OCI-LY7 (cell line): ENCODE measurements at regions not wholly inside any gene's neighbourhood (a gene's known extent, or its start where the extent isn't known, plus 50 kb on each side); places are given as distances from the start of the nearest gene placed in this dataset.

ENCODE experiments used
- BruUV-seq: library from RNA; stranded (reverse); fragments of 400-500 nt; replicated peaks from 2 replicates; lab custom pipeline; 2021; lab: Mats Ljungman, UMichigan
- CTCF ChIA-PET: fragments of 300-600 bp; sonication (Branson Sonifier 250); formaldehyde crosslinking; loops from one replicate; lab custom pipeline; 2022; ENCODE audit warnings: antibody characterized with exemption; ENCODE audit not compliant: unreplicated experiment; lab: Charles Lee
- POLR2A ChIA-PET: fragments of 300-600 bp; sonication (Branson Sonifier 250); formaldehyde crosslinking; loops from one replicate; lab custom pipeline; 2022; ENCODE audit warnings: antibody characterized with exemption; lab: Charles Lee
- DNase-seq: peaks from one replicate; pipeline ENCODE4 v3.0.0-alpha.2; 2015; ENCODE audit warnings: low spot score
- H2AFZ ChIP-seq: fragments of 200-600 bp; sonication (generic), shearing (Covaris generic); 2 replicates; pipeline ENCODE4 v1.6.1; 2014; ENCODE audit warnings: mild to moderate bottlenecking, antibody characterized with exemption, low read length, moderate library complexity
- H3K27ac ChIP-seq: fragments of 200-600 bp; sonication (generic); 2 replicates; pipeline ENCODE4 v1.5.1; 2014; ENCODE audit warnings: mixed run types, low read depth, mild to moderate bottlenecking, moderate library complexity, low read length, inconsistent platforms; ENCODE audit not compliant: poor library complexity, severe bottlenecking
- H3K36me3 ChIP-seq: fragments of 200-600 bp; sonication (generic); 2 replicates; pipeline ENCODE4 v1.6.1; 2014; ENCODE audit warnings: mild to moderate bottlenecking, antibody characterized with exemption, low read length, moderate library complexity, mixed read lengths; ENCODE audit not compliant: insufficient read depth
- H3K4me1 ChIP-seq: fragments of 200-600 bp; sonication (generic); 2 replicates; pipeline ENCODE4 v1.5.1; 2014; ENCODE audit warnings: mild to moderate bottlenecking, low read length; ENCODE audit not compliant: insufficient read depth, poor library complexity, severe bottlenecking
- H3K4me2 ChIP-seq: fragments of 200-600 bp; sonication (generic); 2 replicates; pipeline ENCODE4 v1.6.1; 2014; ENCODE audit warnings: mild to moderate bottlenecking, low read length
- H3K4me3 ChIP-seq: fragments of 200-600 bp; sonication (generic); 2 replicates; pipeline ENCODE4 v1.5.1; 2014; ENCODE audit warnings: mild to moderate bottlenecking, low read depth, low read length; ENCODE audit not compliant: poor library complexity, severe bottlenecking
- H3K79me2 ChIP-seq: fragments of 200-600 bp; sonication (generic); 2 replicates; pipeline ENCODE4 v1.6.1; 2016; ENCODE audit warnings: low read depth, mild to moderate bottlenecking, low read length, moderate library complexity, mixed read lengths; ENCODE audit not compliant: insufficient read depth
- H3K9me2 ChIP-seq: fragments of 200-600 bp; sonication (generic); 2 replicates; pipeline ENCODE4 v1.6.1; 2016; ENCODE audit warnings: mild to moderate bottlenecking, low read length, mixed read lengths; ENCODE audit not compliant: insufficient read depth
- H3K9me3 ChIP-seq: fragments of 200-600 bp; sonication (generic); 2 replicates; pipeline ENCODE4 v1.6.1; 2014; ENCODE audit warnings: mild to moderate bottlenecking, mixed run types, low read length, mixed read lengths
- H4K20me1 ChIP-seq: fragments of 200-600 bp; sonication (generic); 2 replicates; pipeline ENCODE4 v1.6.1; 2014; ENCODE audit warnings: mild to moderate bottlenecking, antibody characterized with exemption, low read length, moderate library complexity, mixed read lengths; ENCODE audit not compliant: insufficient read depth
- CTCF ChIP-seq: fragments of 200-600 bp; sonication (generic); conservative IDR thresholded peaks from 2 replicates; pipeline ENCODE4 v1.5.1; 2014; ENCODE audit warnings: mild to moderate bottlenecking, antibody characterized with exemption, low read length, moderate library complexity, mixed read lengths
- EZH2phosphoT487 ChIP-seq: fragments of 200-600 bp; sonication (generic); IDR thresholded peaks from 2 replicates; pipeline ENCODE4 v1.6.1; 2018; ENCODE audit warnings: low read depth, borderline replicate concordance, mild to moderate bottlenecking, mixed run types, antibody characterized with exemption, low read length, moderate library complexity, mixed read lengths
- intact Hi-C: fragments of 100-400 bp; cut with micrococcal nuclease; formaldehyde crosslinking; loops from one replicate; pipeline ENCODE4 v1.10.0; 2022; ENCODE audit not compliant: unreplicated experiment

GRCh38 chr1:59054172-59054571, 242.7 kb upstream of the FGGY start:
- H4K20me1 ChIP-seq, result no peaks in the 10 kb centered on the region
- H3K9me2 ChIP-seq, result no peaks in the 10 kb centered on the region
- H3K79me2 ChIP-seq, result no peaks in the 10 kb centered on the region
- H2AFZ ChIP-seq, result no peak overlapping the region
- no peak for DNase-seq
- no peak overlapping the region for H3K27ac ChIP-seq
- H3K4me1 ChIP-seq, result no peaks in the 10 kb centered on the region
- H3K4me3 ChIP-seq, result no peak overlapping the region
- no peak overlapping the region for H3K4me2 ChIP-seq
- POLR2A ChIA-PET, result interaction anchor here (0.8 kb wide), 1 partner anchor 11 kb away, joined by 5 read pairs; no protein-coding TSS in a partner anchor
- CTCF ChIA-PET, result no interaction called here
- intact Hi-C loops, result no loop called here
- no peaks in the 10 kb centered on the region for H3K9me3 ChIP-seq
- no TSS peak for BruUV-seq
- TF ChIP-seq EZH2phosphoT487, result no peak
- no peak for TF ChIP-seq CTCF
- H3K36me3 ChIP-seq, result no peaks in the 10 kb centered on the region

- H3K27ac ChIP-seq, result no peak overlapping the region
- no peaks in the 10 kb centered on the region for H4K20me1 ChIP-seq
- no peak for TF ChIP-seq CTCF
- no peak for TF ChIP-seq EZH2phosphoT487
- H3K9me2 ChIP-seq, result no peaks in the 10 kb centered on the region
- no TSS peak for BruUV-seq
- no peaks in the 10 kb centered on the region for H3K36me3 ChIP-seq
- H3K4me1 ChIP-seq, result no peaks in the 10 kb centered on the region
- no peak overlapping the region for H3K4me2 ChIP-seq
- H3K4me3 ChIP-seq, result no peak overlapping the region
- H3K79me2 ChIP-seq, result no peaks in the 10 kb centered on the region
- ChIA-PET POLR2A (no interaction called here), CTCF (no interaction called here)
- H2AFZ ChIP-seq, result no peak overlapping the region
- intact Hi-C loops, result no loop called here
- DNase-seq, result no peak
- H3K9me3 ChIP-seq, result no peaks in the 10 kb centered on the region
These were observed 240.8 kb upstream of the FGGY start for GRCh38 chr1:59055908-59056719.

GRCh38 chr1:59057211-59057694, 239.6 kb upstream of the FGGY start:
- TF ChIP-seq CTCF, result no peak
- no peak for TF ChIP-seq EZH2phosphoT487
- intact Hi-C loops, result no loop called here
- no peaks in the 10 kb centered on the region for H3K9me3 ChIP-seq
- no peaks in the 10 kb centered on the region for H3K36me3 ChIP-seq
- no peak overlapping the region for H2AFZ ChIP-seq
- BruUV-seq, result no TSS peak
- H3K4me2 ChIP-seq, result no peak overlapping the region
- ChIA-PET CTCF (no interaction called here), POLR2A (no interaction called here)
- DNase-seq, result no peak
- no peak overlapping the region for H3K4me3 ChIP-seq
- H3K79me2 ChIP-seq, result no peaks in the 10 kb centered on the region
- H4K20me1 ChIP-seq, result no peaks in the 10 kb centered on the region
- H3K9me2 ChIP-seq, result no peaks in the 10 kb centered on the region
- H3K27ac ChIP-seq, result no peak overlapping the region
- H3K4me1 ChIP-seq, result no peaks in the 10 kb centered on the region
